ENCODE measurements at regions not wholly inside any gene's neighbourhood (a gene's known extent, or its start where the extent isn't known, plus 50 kb on each side); places are given as distances from the start of the nearest gene placed in this dataset.
"Not testable (repeated sequence)": the region's sequence is repeated elsewhere in the genome, so short reads cannot be mapped to it uniquely, and the experiment has no call there.

GRCh38 chr9:1535051-1535450 lies 480.1 kb upstream of the SMARCA2 start:
- no peak overlapping the region for H3K27ac Mint-ChIP-seq (ENCODE audit: low read depth)
- H3K36me3 Mint-ChIP-seq (ENCODE audit: insufficient read depth): no peaks in the 10 kb centered on the region
- no peaks in the 10 kb centered on the region for H3K4me1 Mint-ChIP-seq
- DNase-seq (ENCODE audit: low spot score in 2 of 2): no peak
- ATAC-seq (replicated peaks; ENCODE audit: extremely low read depth, poor library complexity, severe bottlenecking): no peak
- H3K9me3 Mint-ChIP-seq: no peaks in the 10 kb centered on the region
- no peaks in the 10 kb centered on the region for H3K27me3 Mint-ChIP-seq
- H3K4me3 Mint-ChIP-seq: no peak overlapping the region

GRCh38 chr9:1535599-1535998 lies 479.5 kb upstream of the SMARCA2 start:
- no peak overlapping the region for H3K4me3 Mint-ChIP-seq
- no peaks in the 10 kb centered on the region for H3K27me3 Mint-ChIP-seq
- no peaks in the 10 kb centered on the region for H3K9me3 Mint-ChIP-seq
- no peak for DNase-seq (ENCODE audit: low spot score in 2 of 2)
- no peak for ATAC-seq (replicated peaks; ENCODE audit: extremely low read depth, poor library complexity, severe bottlenecking)
- no peaks in the 10 kb centered on the region for H3K4me1 Mint-ChIP-seq
- no peak overlapping the region for H3K27ac Mint-ChIP-seq (ENCODE audit: low read depth)
- no peaks in the 10 kb centered on the region for H3K36me3 Mint-ChIP-seq (ENCODE audit: insufficient read depth)

- no peak for DNase-seq (ENCODE audit: low spot score in 2 of 2)
- H3K4me1 Mint-ChIP-seq: no peaks in the 10 kb centered on the region
- H3K4me3 Mint-ChIP-seq: no peak overlapping the region
- no peak overlapping the region for H3K27ac Mint-ChIP-seq (ENCODE audit: low read depth)
- peaks cover under 1% of the 10 kb centered on the region for H3K9me3 Mint-ChIP-seq
- no peak for ATAC-seq (replicated peaks; ENCODE audit: extremely low read depth, poor library complexity, severe bottlenecking)
- H3K27me3 Mint-ChIP-seq: no peaks in the 10 kb centered on the region
- H3K36me3 Mint-ChIP-seq (ENCODE audit: insufficient read depth): no peaks in the 10 kb centered on the region
These were observed 478.5 kb upstream of the SMARCA2 start for GRCh38 chr9:1536522-1537170.

- Mint-ChIP-seq H3K27ac (ENCODE audit: low read depth) (no peak overlapping the region), H3K4me1 (no peaks in the 10 kb centered on the region), H3K36me3 (ENCODE audit: insufficient read depth) (no peaks in the 10 kb centered on the region), H3K9me3 (peaks cover 10% of the 10 kb centered on the region), H3K27me3 (no peaks in the 10 kb centered on the region), H3K4me3 (no peak overlapping the region)
- DNase-seq (ENCODE audit: low spot score in 2 of 2) (no peak), ATAC-seq (replicated peaks; ENCODE audit: extremely low read depth, poor library complexity, severe bottlenecking) (no peak)
These were observed 476.8 kb upstream of the SMARCA2 start for GRCh38 chr9:1538301-1538700.

GRCh38 chr9:1539216-1539615 lies 475.9 kb upstream of the SMARCA2 start:
- Mint-ChIP-seq H3K27me3 (no peaks in the 10 kb centered on the region), H3K9me3 (peaks cover 10% of the 10 kb centered on the region), H3K4me1 (no peaks in the 10 kb centered on the region), H3K36me3 (ENCODE audit: insufficient read depth) (no peaks in the 10 kb centered on the region), H3K4me3 (no peak overlapping the region), H3K27ac (ENCODE audit: low read depth) (no peak overlapping the region)
- ATAC-seq (replicated peaks; ENCODE audit: extremely low read depth, poor library complexity, severe bottlenecking): no peak
- no peak for DNase-seq (ENCODE audit: low spot score in 2 of 2)

GRCh38 chr9:1550636-1551035 lies 464.5 kb upstream of the SMARCA2 start:
- H3K4me3 Mint-ChIP-seq: no peak overlapping the region
- ATAC-seq (replicated peaks; ENCODE audit: extremely low read depth, poor library complexity, severe bottlenecking) (no peak), DNase-seq (ENCODE audit: low spot score in 2 of 2) (no peak)
- peaks cover 5% of the 10 kb centered on the region for H3K27me3 Mint-ChIP-seq
- H3K9me3 Mint-ChIP-seq: peaks cover 10% of the 10 kb centered on the region
- H3K4me1 Mint-ChIP-seq: no peaks in the 10 kb centered on the region
- no peaks in the 10 kb centered on the region for H3K36me3 Mint-ChIP-seq (ENCODE audit: insufficient read depth)
- H3K27ac Mint-ChIP-seq (ENCODE audit: low read depth): no peak overlapping the region

GRCh38 chr9:1554081-1555035 lies 460.8 kb upstream of the SMARCA2 start:
- ATAC-seq (replicated peaks; ENCODE audit: extremely low read depth, poor library complexity, severe bottlenecking) (no peak), DNase-seq (ENCODE audit: low spot score in 2 of 2) (no peak)
- Mint-ChIP-seq H3K27me3 (peaks cover 11% of the 10 kb centered on the region), H3K4me1 (no peaks in the 10 kb centered on the region), H3K36me3 (ENCODE audit: insufficient read depth) (no peaks in the 10 kb centered on the region), H3K4me3 (no peak overlapping the region), H3K9me3 (peaks cover 18% of the 10 kb centered on the region), H3K27ac (ENCODE audit: low read depth) (no peak overlapping the region)

- not testable (repeated sequence) for H3K4me3 Mint-ChIP-seq; H3K36me3 Mint-ChIP-seq (ENCODE audit: insufficient read depth); H3K27ac Mint-ChIP-seq (ENCODE audit: low read depth); DNase-seq (ENCODE audit: low spot score in 2 of 2); ATAC-seq (replicated peaks; ENCODE audit: extremely low read depth, poor library complexity, severe bottlenecking); H3K4me1 Mint-ChIP-seq
- Mint-ChIP-seq H3K9me3 (peaks cover 23% of the 10 kb centered on the region), H3K27me3 (peaks cover 18% of the 10 kb centered on the region)
These were observed 456.5 kb upstream of the SMARCA2 start for GRCh38 chr9:1558666-1559065.

- no peaks in the 10 kb centered on the region for H3K36me3 Mint-ChIP-seq (ENCODE audit: insufficient read depth)
- no peaks in the 10 kb centered on the region for H3K4me1 Mint-ChIP-seq
- ATAC-seq (replicated peaks; ENCODE audit: extremely low read depth, poor library complexity, severe bottlenecking) (no peak), DNase-seq (ENCODE audit: low spot score in 2 of 2) (no peak)
- no peaks in the 10 kb centered on the region for H3K27me3 Mint-ChIP-seq
- no peak overlapping the region for H3K4me3 Mint-ChIP-seq
- H3K27ac Mint-ChIP-seq (ENCODE audit: low read depth): no peak overlapping the region
- H3K9me3 Mint-ChIP-seq: peaks cover 4% of the 10 kb centered on the region
These were observed 439.2 kb upstream of the SMARCA2 start for GRCh38 chr9:1575939-1576338.

GRCh38 chr9:1580215-1580614 lies 434.9 kb upstream of the SMARCA2 start:
- no peak for ATAC-seq (replicated peaks; ENCODE audit: extremely low read depth, poor library complexity, severe bottlenecking)
- Mint-ChIP-seq H3K36me3 (ENCODE audit: insufficient read depth) (no peaks in the 10 kb centered on the region), H3K27me3 (no peaks in the 10 kb centered on the region), H3K27ac (ENCODE audit: low read depth) (no peak overlapping the region), H3K4me1 (no peaks in the 10 kb centered on the region), H3K4me3 (no peak overlapping the region), H3K9me3 (peaks cover 4% of the 10 kb centered on the region)
- DNase-seq (ENCODE audit: low spot score in 2 of 2): no peak

- Mint-ChIP-seq H3K4me1 (no peaks in the 10 kb centered on the region), H3K27ac (ENCODE audit: low read depth) (no peak overlapping the region), H3K27me3 (no peaks in the 10 kb centered on the region), H3K36me3 (ENCODE audit: insufficient read depth) (no peaks in the 10 kb centered on the region), H3K4me3 (no peak overlapping the region), H3K9me3 (peaks cover 7% of the 10 kb centered on the region)
- ATAC-seq (replicated peaks; ENCODE audit: extremely low read depth, poor library complexity, severe bottlenecking) (no peak), DNase-seq (ENCODE audit: low spot score in 2 of 2) (no peak)
These were observed 433.2 kb upstream of the SMARCA2 start for GRCh38 chr9:1581926-1582325.

- no peak for DNase-seq (ENCODE audit: low spot score in 2 of 2)
- Mint-ChIP-seq H3K27me3 (peaks cover 10% of the 10 kb centered on the region), H3K36me3 (ENCODE audit: insufficient read depth) (peaks cover 3% of the 10 kb centered on the region), H3K27ac (ENCODE audit: low read depth) (no peak overlapping the region), H3K4me1 (no peaks in the 10 kb centered on the region), H3K9me3 (peaks cover 11% of the 10 kb centered on the region), H3K4me3 (no peak overlapping the region)
- ATAC-seq (replicated peaks; ENCODE audit: extremely low read depth, poor library complexity, severe bottlenecking): no peak
These were observed 423.8 kb upstream of the SMARCA2 start for GRCh38 chr9:1591310-1591709.

GRCh38 chr9:1598270-1598669 lies 416.9 kb upstream of the SMARCA2 start:
- no peak for ATAC-seq (replicated peaks; ENCODE audit: extremely low read depth, poor library complexity, severe bottlenecking)
- Mint-ChIP-seq H3K4me3 (no peak overlapping the region), H3K27ac (ENCODE audit: low read depth) (no peak overlapping the region), H3K9me3 (no peaks in the 10 kb centered on the region), H3K4me1 (no peaks in the 10 kb centered on the region), H3K27me3 (peaks cover 16% of the 10 kb centered on the region), H3K36me3 (ENCODE audit: insufficient read depth) (no peaks in the 10 kb centered on the region)
- DNase-seq (ENCODE audit: low spot score in 2 of 2): no peak
